Esophagus squamous epithelium (tissue), 5 donors: ENCODE measurements at regions not wholly inside any gene's neighbourhood (a gene's known extent, or its start where the extent isn't known, plus 50 kb on each side); places are given as distances from the start of the nearest gene placed in this dataset.

Source experiments
- DNase-seq: peaks from one replicate; lab custom pipeline; 2025; lab: John Stamatoyannopoulos, UW
- H3K27ac ChIP-seq, 4 donors: fragments of 200-600 bp; sonication (generic); one replicate each; pipeline ENCODE4 v1.5.1; 2016 to 2019; ENCODE audit warnings: mild to moderate bottlenecking in 1 of 4
- H3K27me3 ChIP-seq, 4 donors: fragments of 200-600 bp; sonication (generic); 1 replicate in 3 of 4; 2 replicates in 1 of 4; pipeline versions ENCODE4 v1.5.1 to v1.6.0; 2017 to 2021; ENCODE audit warnings: antibody characterized with exemption in 1 of 4
- H3K36me3 ChIP-seq, 3 donors: fragments of 200-600 bp; sonication (generic); one replicate each; pipeline ENCODE4 v1.5.1; 2016 to 2019
- H3K4me1 ChIP-seq, 3 donors: fragments of 200-600 bp; sonication (generic); one replicate each; pipeline ENCODE4 v1.5.1; 2017 to 2019
- H3K4me3 ChIP-seq, 4 donors: fragments of 200-600 bp; sonication (generic); 1 replicate in 3 of 4; 2 replicates in 1 of 4; pipeline ENCODE4 v1.5.1; 2016 to 2019; ENCODE audit warnings: mild to moderate bottlenecking in 2 of 4, moderate library complexity in 1 of 4
- H3K9me3 ChIP-seq, 3 donors: fragments of 200-600 bp; sonication (generic); one replicate each; pipeline ENCODE4 v1.5.1; 2016 to 2019
- POLR2A ChIP-seq, 4 donors: fragments of 450-650 bp; IDR thresholded peaks; one replicate each; pipeline ENCODE4 v1.6.1; 2017; ENCODE audit warnings: antibody characterized with exemption in 4 of 4, mild to moderate bottlenecking in 4 of 4, moderate library complexity in 3 of 4
- WGBS, 2 donors: methylation state at CpG; one replicate each; pipeline ENCODE4 v1.1.5; 2018; 5-methylcytosine and 5-hydroxymethylcytosine counted together
- intact Hi-C: fragments of 100-400 bp; cut with DNase I; formaldehyde crosslinking; loops from one replicate; pipeline ENCODE4 v1.15.0; 2022
- TF ChIP-seq, protein P1 (sequence below), 6 experiments: fragments of 450-650 bp in 4 of 6; fragments of 200-600 bp in 2 of 6; sonication (generic) in 2 of 6; IDR thresholded peaks; one replicate each; pipeline ENCODE4 v1.5.1; 2016 to 2019; ENCODE audit warnings: antibody characterized with exemption in 6 of 6, mild to moderate bottlenecking in 4 of 6, moderate library complexity in 4 of 6
- donor health status: DM: yes; HTN: yes; CAD: no.

DNA sequence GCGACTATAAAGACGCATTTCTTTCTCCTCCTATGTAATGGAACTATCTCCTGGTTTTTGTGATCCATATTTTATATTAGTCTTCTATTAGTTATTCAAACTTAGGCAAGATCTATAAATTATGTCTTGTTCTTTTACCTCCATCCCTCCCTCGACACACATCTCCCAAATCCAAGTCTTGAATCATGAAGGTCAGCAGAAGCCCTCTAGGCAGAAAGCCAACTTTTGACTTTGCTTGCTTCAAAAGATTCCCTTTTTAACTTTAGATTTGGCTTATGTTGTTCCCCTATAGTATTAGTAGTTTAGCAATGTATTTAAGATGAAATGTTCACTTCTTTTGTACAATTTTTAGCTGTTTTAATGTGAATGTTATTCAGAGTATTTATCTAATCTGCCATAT is 689.8 kb downstream of the SLC6A15 start:
- DNase-seq, result no peak
- Histone ChIP-seq H3K4me1 (no peaks in the 10 kb centered on the region), H3K36me3 (no peaks in the 10 kb centered on the region), H3K27me3 (no peaks in the 10 kb centered on the region), H3K9me3 (no peaks in the 10 kb centered on the region), H3K4me3 (no peak overlapping the region), H3K27ac (no peak overlapping the region)
- intact Hi-C loops, result no loop called here
- WGBS, 2 donors, result 74 to 80% methylated on average over 3 of the region's 3 CpGs
- TF ChIP-seq POLR2A (IDR thresholded peaks at IDR 0.05), result no peak
- TF ChIP-seq, protein P1, sequence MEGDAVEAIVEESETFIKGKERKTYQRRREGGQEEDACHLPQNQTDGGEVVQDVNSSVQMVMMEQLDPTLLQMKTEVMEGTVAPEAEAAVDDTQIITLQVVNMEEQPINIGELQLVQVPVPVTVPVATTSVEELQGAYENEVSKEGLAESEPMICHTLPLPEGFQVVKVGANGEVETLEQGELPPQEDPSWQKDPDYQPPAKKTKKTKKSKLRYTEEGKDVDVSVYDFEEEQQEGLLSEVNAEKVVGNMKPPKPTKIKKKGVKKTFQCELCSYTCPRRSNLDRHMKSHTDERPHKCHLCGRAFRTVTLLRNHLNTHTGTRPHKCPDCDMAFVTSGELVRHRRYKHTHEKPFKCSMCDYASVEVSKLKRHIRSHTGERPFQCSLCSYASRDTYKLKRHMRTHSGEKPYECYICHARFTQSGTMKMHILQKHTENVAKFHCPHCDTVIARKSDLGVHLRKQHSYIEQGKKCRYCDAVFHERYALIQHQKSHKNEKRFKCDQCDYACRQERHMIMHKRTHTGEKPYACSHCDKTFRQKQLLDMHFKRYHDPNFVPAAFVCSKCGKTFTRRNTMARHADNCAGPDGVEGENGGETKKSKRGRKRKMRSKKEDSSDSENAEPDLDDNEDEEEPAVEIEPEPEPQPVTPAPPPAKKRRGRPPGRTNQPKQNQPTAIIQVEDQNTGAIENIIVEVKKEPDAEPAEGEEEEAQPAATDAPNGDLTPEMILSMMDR (IDR thresholded peaks at IDR 0.05), result no peak

DNA sequence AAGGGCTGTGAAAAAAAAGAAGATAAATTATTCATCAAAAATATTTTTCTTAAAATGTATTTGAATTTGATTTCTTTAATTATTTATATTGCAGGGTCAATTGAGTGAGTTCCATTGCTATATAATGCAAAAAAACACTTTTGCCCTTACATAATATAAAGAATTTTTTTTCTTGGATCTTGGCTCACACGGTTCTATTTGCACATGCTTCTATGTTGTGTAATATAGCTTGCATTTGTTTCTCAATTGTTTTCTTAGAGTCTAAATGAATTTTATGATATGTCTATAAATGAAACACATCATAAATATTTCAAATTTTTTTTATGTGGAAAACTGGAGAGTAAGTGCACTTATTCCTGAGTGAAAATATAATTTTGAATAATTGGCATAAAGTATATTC is 694.2 kb downstream of the SLC6A15 start:
- H3K36me3 ChIP-seq, result no peaks in the 10 kb centered on the region
- TF ChIP-seq, protein P1 (IDR thresholded peaks at IDR 0.05), result no peak
- no peak for TF ChIP-seq POLR2A (IDR thresholded peaks at IDR 0.05)

DNA sequence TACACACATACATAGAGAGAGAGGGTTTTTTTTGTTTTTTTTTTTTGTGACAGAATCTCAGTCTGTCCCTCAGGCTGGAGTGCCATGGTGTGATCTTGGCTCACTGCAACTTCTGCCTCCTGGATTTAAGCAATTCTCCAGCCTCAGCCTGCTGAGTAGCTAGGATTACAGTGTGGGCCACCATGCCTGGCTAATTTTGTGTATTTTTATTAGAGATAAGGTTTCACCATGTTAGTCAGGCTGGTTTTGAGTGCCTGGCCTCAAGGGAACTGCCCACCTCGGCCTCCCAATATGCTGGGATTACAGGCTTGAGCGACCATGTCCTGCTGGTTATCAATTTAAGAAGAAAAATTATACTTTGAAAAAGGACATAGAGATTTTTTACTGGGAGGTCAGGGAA is 710.6 kb downstream of the SLC6A15 start:
- no peaks in the 10 kb centered on the region for H3K36me3 ChIP-seq
- no peak for DNase-seq
- TF ChIP-seq, protein P1 (IDR thresholded peaks at IDR 0.05), result no peak
- TF ChIP-seq POLR2A (IDR thresholded peaks at IDR 0.05), result no peak
- no peak overlapping the region for H3K27ac ChIP-seq
- no peaks in the 10 kb centered on the region for H3K4me1 ChIP-seq
- 64 to 69% methylated on average over 2 of the region's 2 CpGs for WGBS, 2 donors
- H3K27me3 ChIP-seq, result no peaks in the 10 kb centered on the region
- intact Hi-C loops, result no loop called here
- no peak overlapping the region for H3K4me3 ChIP-seq
- H3K9me3 ChIP-seq, result no peaks in the 10 kb centered on the region

More for the DNA sequence above, 694.2 kb downstream of the SLC6A15 start:
- H3K27me3 ChIP-seq, result no peaks in the 10 kb centered on the region
- H3K4me1 ChIP-seq, result no peaks in the 10 kb centered on the region
- H3K27ac ChIP-seq, result no peak overlapping the region
- no peaks in the 10 kb centered on the region for H3K9me3 ChIP-seq
- no peak for DNase-seq
- no peak overlapping the region for H3K4me3 ChIP-seq
- WGBS, 2 donors, result 58 to 59% methylated on average over 1 of the region's 1 CpG
- intact Hi-C loops, result no loop called here

DNA sequence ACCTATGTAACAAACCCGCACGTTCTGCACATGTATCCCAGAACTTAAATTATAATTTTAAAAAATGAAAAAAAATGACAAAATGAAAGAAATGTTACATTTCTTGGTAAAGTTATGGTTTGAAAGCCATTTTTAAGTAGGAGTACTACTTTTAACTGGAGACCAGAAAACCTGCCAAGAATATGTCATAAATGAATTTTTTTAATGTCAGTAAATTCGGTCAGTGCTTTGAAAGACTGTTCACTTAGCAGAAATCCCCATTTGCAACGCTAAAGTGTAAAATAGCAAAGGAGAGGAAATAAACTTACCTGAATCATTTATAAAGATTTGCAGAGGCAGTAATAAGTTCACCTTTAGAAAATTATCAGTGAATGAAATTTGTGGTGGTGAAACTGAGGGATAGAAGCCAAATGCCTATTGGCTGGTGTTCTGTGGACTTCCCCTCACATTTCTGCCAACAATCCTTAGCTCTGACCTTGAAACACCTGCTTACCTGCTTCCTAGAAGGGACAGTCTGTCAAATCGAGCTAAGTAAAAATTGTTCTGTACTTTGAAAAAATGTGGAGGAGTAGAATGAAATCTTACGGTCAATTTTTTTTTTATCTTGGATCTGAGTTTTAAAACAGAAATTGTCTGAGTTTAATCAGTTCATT is 714.2 kb downstream of the SLC6A15 start:
- 47 to 56% methylated on average over 6 of the region's 6 CpGs for WGBS, 2 donors
- DNase-seq, result no peak
- H3K36me3 ChIP-seq, result no peaks in the 10 kb centered on the region
- H3K9me3 ChIP-seq, result peaks cover 0 to 4% (median 0%) of the 10 kb centered on the region in 3 donors
- H3K27ac ChIP-seq, result no peak overlapping the region
- TF ChIP-seq POLR2A (IDR thresholded peaks at IDR 0.05), result no peak
- TF ChIP-seq, protein P1 (IDR thresholded peaks at IDR 0.05), result no peak
- H3K4me3 ChIP-seq, result no peak overlapping the region
- intact Hi-C loops, result no loop called here
- H3K4me1 ChIP-seq, result no peaks in the 10 kb centered on the region
- no peaks in the 10 kb centered on the region for H3K27me3 ChIP-seq

DNA sequence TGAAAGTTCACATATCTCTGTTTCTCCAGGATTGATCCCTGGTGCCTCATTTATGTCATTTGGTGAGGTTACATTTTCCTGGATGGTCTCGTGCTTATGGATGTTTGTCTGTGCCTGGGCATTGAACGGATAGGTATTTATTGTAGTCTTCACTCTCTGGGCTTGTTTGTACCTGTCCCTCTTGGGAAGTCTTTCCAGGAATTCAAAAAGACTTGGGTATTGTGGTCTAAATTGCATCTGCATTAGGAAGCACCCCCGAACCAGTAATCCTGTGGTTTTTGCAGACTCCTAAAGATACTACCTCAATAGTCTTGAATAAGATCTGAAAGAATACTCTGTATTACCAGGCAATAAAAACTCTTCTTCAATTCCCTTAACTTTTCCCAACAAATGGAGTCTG is 720.8 kb downstream of the SLC6A15 start:
- DNase-seq, result no peak
- WGBS, 2 donors, result 29 to 36% methylated on average over 3 of the region's 3 CpGs
- H3K27ac ChIP-seq, result no peak overlapping the region

More for the DNA sequence above, 720.8 kb downstream of the SLC6A15 start:
- Histone ChIP-seq H3K9me3 (peaks cover 0 to 4% (median 0%) of the 10 kb centered on the region in 3 donors), H3K27me3 (no peaks in the 10 kb centered on the region), H3K4me1 (no peaks in the 10 kb centered on the region), H3K4me3 (no peak overlapping the region), H3K36me3 (no peaks in the 10 kb centered on the region)
- intact Hi-C loops, result no loop called here
- TF ChIP-seq, protein P1 (IDR thresholded peaks at IDR 0.05), result no peak
- no peak for TF ChIP-seq POLR2A (IDR thresholded peaks at IDR 0.05)
